ENCODE measurements at regions not wholly inside any gene's neighbourhood (a gene's known extent, or its start where the extent isn't known, plus 50 kb on each side); places are given as distances from the start of the nearest gene placed in this dataset.

GRCh38 chr3:78420611-78421010 lies 1347.2 kb downstream of the ROBO1 start:
- Mint-ChIP-seq H3K36me3 (ENCODE audit: low read depth) (no peaks in the 10 kb centered on the region), H3K4me1 (no peaks in the 10 kb centered on the region), H3K27ac (ENCODE audit: unreplicated experiment) (no peak overlapping the region), H3K27me3 (ENCODE audit: low read depth) (no peaks in the 10 kb centered on the region), H3K4me3 (no peak overlapping the region), H3K9me3 (no peaks in the 10 kb centered on the region)
- no peak for DNase-seq (ENCODE audit: low read depth, low spot score)
- TF ChIP-seq CTCF (conservative IDR thresholded peaks at IDR 0.05), result no peak

GRCh38 chr3:78421247-78421966 lies 1346.4 kb downstream of the ROBO1 start:
- no peaks in the 10 kb centered on the region for H3K9me3 Mint-ChIP-seq
- H3K27me3 Mint-ChIP-seq (ENCODE audit: low read depth), result no peaks in the 10 kb centered on the region
- TF ChIP-seq CTCF (conservative IDR thresholded peaks at IDR 0.05), result no peak
- no peaks in the 10 kb centered on the region for H3K36me3 Mint-ChIP-seq (ENCODE audit: low read depth)
- no peaks in the 10 kb centered on the region for H3K4me1 Mint-ChIP-seq
- no peak overlapping the region for H3K27ac Mint-ChIP-seq (ENCODE audit: unreplicated experiment)
- H3K4me3 Mint-ChIP-seq, result no peak overlapping the region
- no peak for DNase-seq (ENCODE audit: low read depth, low spot score)

- no peaks in the 10 kb centered on the region for H3K36me3 Mint-ChIP-seq (ENCODE audit: low read depth)
- H3K4me3 Mint-ChIP-seq, result no peak overlapping the region
- no peak for TF ChIP-seq CTCF (conservative IDR thresholded peaks at IDR 0.05)
- H3K27ac Mint-ChIP-seq (ENCODE audit: unreplicated experiment), result no peak overlapping the region
- no peaks in the 10 kb centered on the region for H3K27me3 Mint-ChIP-seq (ENCODE audit: low read depth)
- no peaks in the 10 kb centered on the region for H3K9me3 Mint-ChIP-seq
- DNase-seq (ENCODE audit: low read depth, low spot score), result no peak
- H3K4me1 Mint-ChIP-seq, result no peaks in the 10 kb centered on the region
These were observed 1343.1 kb downstream of the ROBO1 start for GRCh38 chr3:78424656-78425055.

- Mint-ChIP-seq H3K36me3 (ENCODE audit: low read depth) (no peaks in the 10 kb centered on the region), H3K4me3 (no peak overlapping the region), H3K4me1 (no peaks in the 10 kb centered on the region), H3K9me3 (no peaks in the 10 kb centered on the region), H3K27ac (ENCODE audit: unreplicated experiment) (no peak overlapping the region), H3K27me3 (ENCODE audit: low read depth) (no peaks in the 10 kb centered on the region)
- DNase-seq (ENCODE audit: low read depth, low spot score), result no peak
- TF ChIP-seq CTCF (conservative IDR thresholded peaks at IDR 0.05), result no peak
These were observed 1341.3 kb downstream of the ROBO1 start for GRCh38 chr3:78426454-78426853.

- no peaks in the 10 kb centered on the region for H3K36me3 Mint-ChIP-seq (ENCODE audit: low read depth)
- no peak for TF ChIP-seq CTCF (conservative IDR thresholded peaks at IDR 0.05)
- no peak overlapping the region for H3K27ac Mint-ChIP-seq (ENCODE audit: unreplicated experiment)
- no peaks in the 10 kb centered on the region for H3K27me3 Mint-ChIP-seq (ENCODE audit: low read depth)
- DNase-seq (ENCODE audit: low read depth, low spot score), result no peak
- no peaks in the 10 kb centered on the region for H3K9me3 Mint-ChIP-seq
- no peaks in the 10 kb centered on the region for H3K4me1 Mint-ChIP-seq
- no peak overlapping the region for H3K4me3 Mint-ChIP-seq
These were observed 1340.5 kb downstream of the ROBO1 start for GRCh38 chr3:78427303-78427702.

All from neural crest cell (in vitro differentiated cells).